SK-N-SH (cell line): ENCODE measurements at regions not wholly inside any gene's neighbourhood (a gene's known extent, or its start where the extent isn't known, plus 50 kb on each side); places are given as distances from the start of the nearest gene placed in this dataset.

ENCODE experiments used
- CTCF ChIA-PET: fragments of 300-600, 350-600 bp; formaldehyde crosslinking; extraction: SDS; loops from one replicate; lab custom pipeline; 2021; lab: Yijun Ruan, JAX
- POLR2A ChIA-PET: fragments of 350-600 bp; sonication (Branson Sonifier 250); formaldehyde crosslinking; extraction: SDS; loops from one replicate; lab custom pipeline; 2020; ENCODE audit warnings: antibody characterized with exemption, inconsistent platforms; lab: Yijun Ruan, JAX
- DNase-seq: peaks from one replicate; pipeline ENCODE4 v3.0.0; 2012
- H2AFZ ChIP-seq: fragments of 200-600 bp; sonication (generic); 2 replicates; pipeline ENCODE4 v1.8.1; 2016; ENCODE audit warnings: antibody characterized with exemption, mild to moderate bottlenecking, low read depth
- H3F3A ChIP-seq: fragments of 200-600 bp; sonication (generic); replicated peaks from 2 replicates; pipeline ENCODE3; 2016; ENCODE audit warnings: antibody characterized with exemption, mild to moderate bottlenecking; ENCODE audit not compliant: insufficient read depth
- H3K27ac ChIP-seq, 2 experiments: fragments of 200-500 bp in 1 of 2; fragments of 200-600 bp in 1 of 2; sonication (Bioruptor generic) in 1 of 2; sonication (generic), shearing (Covaris generic) in 1 of 2; 2 replicates each; pipeline versions ENCODE4 v1.5.1 to v1.6.1; 2014 to 2016; ENCODE audit warnings: low read depth in 2 of 2, inconsistent platforms in 1 of 2, low read length in 1 of 2, mild to moderate bottlenecking in 1 of 2, mixed read lengths in 1 of 2
- H3K27me3 ChIP-seq: fragments of 200-600 bp; sonication (generic), shearing (Covaris generic); 2 replicates; pipeline ENCODE4 v1.6.1; 2016; ENCODE audit warnings: mixed run types; ENCODE audit not compliant: insufficient read depth
- H3K36me3 ChIP-seq, 2 experiments: fragments of 200-500 bp in 1 of 2; fragments of 200-600 bp in 1 of 2; sonication (Bioruptor generic) in 1 of 2; sonication (generic) in 1 of 2; replicated peaks in 1 of 2; 2 replicates each; pipeline versions ENCODE3 to v1.5.1; 2014 to 2016; ENCODE audit warnings: low read length in 1 of 2, mild to moderate bottlenecking in 1 of 2; ENCODE audit not compliant: insufficient read depth in 2 of 2, control insufficient read depth in 1 of 2
- H3K4me1 ChIP-seq, 2 experiments: fragments of 200-500 bp in 1 of 2; fragments of 200-600 bp in 1 of 2; sonication (Bioruptor generic) in 1 of 2; sonication (generic), shearing (Covaris generic) in 1 of 2; 2 replicates each; pipeline versions ENCODE4 v1.5.1 to v1.6.1; 2014 to 2016; ENCODE audit warnings: low read depth in 1 of 2, low read length in 1 of 2, mixed run types in 1 of 2; ENCODE audit not compliant: insufficient read depth in 2 of 2, control insufficient read depth in 1 of 2
- H3K4me2 ChIP-seq: fragments of 200-600 bp; sonication (generic), shearing (Covaris generic); 2 replicates; pipeline ENCODE4 v1.6.1; 2017; ENCODE audit warnings: mixed run types
- H3K4me3 ChIP-seq, 2 experiments: fragments of 200-500 bp in 1 of 2; fragments of 200-600 bp in 1 of 2; sonication (Bioruptor generic) in 1 of 2; sonication (generic), shearing (Covaris generic) in 1 of 2; 2 replicates each; pipeline versions ENCODE4 v1.5.1 to v1.8.1; 2014 to 2016; ENCODE audit warnings: low read depth in 2 of 2, inconsistent platforms in 1 of 2, low read length in 1 of 2, mild to moderate bottlenecking in 1 of 2, mixed read lengths in 1 of 2, moderate library complexity in 1 of 2
- H3K79me2 ChIP-seq: fragments of 200-600 bp; sonication (generic); 2 replicates; pipeline ENCODE4 v1.8.1; 2017; ENCODE audit warnings: mild to moderate bottlenecking; ENCODE audit not compliant: insufficient read depth
- H3K9ac ChIP-seq: fragments of 200-600 bp; sonication (generic); 2 replicates; pipeline ENCODE4 v1.6.1; 2017; ENCODE audit warnings: mixed run types
- H3K9me2 ChIP-seq: fragments of 200-600 bp; sonication (generic); 2 replicates; pipeline ENCODE4 v1.6.1; 2017; ENCODE audit warnings: mixed run types
- H3K9me3 ChIP-seq: fragments of 200-600 bp; sonication (generic); 2 replicates; pipeline ENCODE4 v1.6.1; 2017; ENCODE audit warnings: mixed run types, mild to moderate bottlenecking, moderate library complexity
- H4K20me1 ChIP-seq: fragments of 200-600 bp; sonication (generic); 2 replicates; pipeline ENCODE4 v1.6.1; 2017; ENCODE audit warnings: mild to moderate bottlenecking, mixed run types; ENCODE audit not compliant: insufficient read depth
- CHD2 ChIP-seq: fragments of 150-350 bp; IDR thresholded peaks from 2 replicates; pipeline ENCODE4 v1.6.1; 2018; ENCODE audit warnings: low read length; ENCODE audit not compliant: partially characterized antibody
- ELF1 ChIP-seq: IDR thresholded peaks from 2 replicates; pipeline ENCODE4 v1.4.0; 2012
- EZH2phosphoT487 ChIP-seq: fragments of 200-600 bp; sonication (generic); IDR thresholded peaks from 2 replicates; pipeline ENCODE4 v1.6.1; 2017; ENCODE audit warnings: low read depth, mixed run types, mild to moderate bottlenecking, antibody characterized with exemption, moderate library complexity, borderline replicate concordance
- FOSL2 ChIP-seq: IDR thresholded peaks from 2 replicates; pipeline ENCODE4 v1.4.0; 2012; ENCODE audit warnings: low read depth, mild to moderate bottlenecking, moderate library complexity, borderline replicate concordance
- FOXJ3 ChIP-seq: sonication (generic); formaldehyde crosslinking; IDR thresholded peaks from 2 replicates; pipeline ENCODE4 v1.5.1; 2020; ENCODE audit warnings: mild to moderate bottlenecking, missing genetic modification reagents
- GABPA ChIP-seq: IDR thresholded peaks from 2 replicates; pipeline ENCODE4 v1.4.0; 2012; ENCODE audit warnings: low read depth, mild to moderate bottlenecking
- MEF2A ChIP-seq: IDR thresholded peaks from 2 replicates; pipeline ENCODE4 v1.4.0; 2012; ENCODE audit warnings: low read depth, borderline replicate concordance
- NRF1 ChIP-seq: IDR thresholded peaks from 2 replicates; pipeline ENCODE4 v1.6.1; 2012; ENCODE audit warnings: low read depth, mild to moderate bottlenecking, low read length
- RAD21 ChIP-seq: IDR thresholded peaks from 2 replicates; pipeline ENCODE4 v1.6.1; 2012; ENCODE audit warnings: mild to moderate bottlenecking, low read length
- RFX5 ChIP-seq: IDR thresholded peaks from 2 replicates; pipeline ENCODE4 v1.6.1; 2012; ENCODE audit warnings: mild to moderate bottlenecking, improper control_type of control experiment, low read length
- RXRA ChIP-seq: IDR thresholded peaks from 2 replicates; pipeline ENCODE4 v1.4.0; 2012; ENCODE audit warnings: low read depth, mild to moderate bottlenecking, borderline replicate concordance
- SIN3A ChIP-seq: IDR thresholded peaks from 2 replicates; pipeline ENCODE4 v1.6.1; 2012; ENCODE audit warnings: low read depth, mild to moderate bottlenecking, low read length, moderate library complexity, borderline replicate concordance
- TAF1 ChIP-seq: IDR thresholded peaks from 2 replicates; pipeline ENCODE4 v1.6.1; 2012; ENCODE audit warnings: low read depth, mild to moderate bottlenecking, low read length, moderate library complexity, borderline replicate concordance
- TCF12 ChIP-seq: IDR thresholded peaks from 2 replicates; pipeline ENCODE4 v1.4.0; 2012
- YY1 ChIP-seq: IDR thresholded peaks from 2 replicates; pipeline ENCODE4 v1.4.0; 2012; ENCODE audit warnings: low read depth, mild to moderate bottlenecking
- WGBS: methylation state at CpG from one replicate; pipeline ENCODE4 v1.1.6; 2017; ENCODE audit warnings: low lambda C conversion rate; 5-methylcytosine and 5-hydroxymethylcytosine counted together
- TF ChIP-seq, protein P1 (sequence below): IDR thresholded peaks from 2 replicates; pipeline ENCODE4 v1.4.0; 2012; ENCODE audit warnings: low read depth
- TF ChIP-seq, protein P2 (sequence below): fragments of 150-350 bp; IDR thresholded peaks from 2 replicates; pipeline ENCODE4 v1.6.1; 2016; ENCODE audit warnings: mild to moderate bottlenecking, low read depth, low read length
- TF ChIP-seq, protein P3 (sequence below): IDR thresholded peaks from 2 replicates; pipeline ENCODE4; 2012
- TF ChIP-seq, protein P4 (sequence below): IDR thresholded peaks from 2 replicates; pipeline ENCODE4 v1.6.1; 2012; ENCODE audit warnings: mild to moderate bottlenecking, low read depth, low read length, moderate library complexity
- TF ChIP-seq, protein P5 (sequence below): IDR thresholded peaks from 2 replicates; pipeline ENCODE4 v1.4.0; 2012; ENCODE audit warnings: low read depth, borderline replicate concordance

DNA sequence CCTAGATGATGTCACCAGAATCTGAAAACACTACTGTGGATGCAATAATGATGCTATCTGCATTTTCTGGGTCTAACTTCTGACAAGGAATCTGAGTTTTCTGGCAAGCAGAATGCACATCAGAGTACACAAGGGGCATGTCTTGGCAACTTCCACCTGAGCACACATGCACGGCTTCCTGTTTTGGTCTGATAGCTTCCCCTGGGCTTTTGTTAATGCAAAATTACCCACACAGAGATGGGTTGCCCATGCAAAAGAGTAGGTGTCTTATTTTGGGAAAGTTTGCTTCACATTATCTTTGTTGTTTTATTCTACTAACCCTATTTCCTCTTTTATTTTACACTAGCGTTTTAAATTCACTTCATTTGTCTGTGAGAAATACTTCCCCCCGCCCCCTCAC is 74.2 kb upstream of the SATB1 start:
- WGBS, result 84% methylated on average over 3 of the region's 3 CpGs
- Histone ChIP-seq H3K36me3 (no peaks in the 10 kb centered on the region), H3K27ac (no peak overlapping the region), H3K4me2 (no peak overlapping the region), H3K9me2 (no peaks in the 10 kb centered on the region), H3K27me3 (no peaks in the 10 kb centered on the region), H3K4me3 (no peak overlapping the region), H3F3A (no peaks in the 10 kb centered on the region), H3K9ac (no peak overlapping the region), H3K4me1 (no peaks in the 10 kb centered on the region), H4K20me1 (no peaks in the 10 kb centered on the region), H3K79me2 (no peaks in the 10 kb centered on the region), H3K9me3 (no peaks in the 10 kb centered on the region)
- CTCF ChIA-PET, result no interaction called here
- no peak for DNase-seq
- POLR2A ChIA-PET, result no interaction called here
- TF ChIP-seq ELF1 (no peak), FOXJ3 (CRISPR knock-in tag) (no peak), FOSL2 (no peak), RFX5 (no peak), NRF1 (no peak)
- TF ChIP-seq, protein P1, sequence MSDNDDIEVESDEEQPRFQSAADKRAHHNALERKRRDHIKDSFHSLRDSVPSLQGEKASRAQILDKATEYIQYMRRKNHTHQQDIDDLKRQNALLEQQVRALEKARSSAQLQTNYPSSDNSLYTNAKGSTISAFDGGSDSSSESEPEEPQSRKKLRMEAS, result no peak
- TF ChIP-seq, protein P2, sequence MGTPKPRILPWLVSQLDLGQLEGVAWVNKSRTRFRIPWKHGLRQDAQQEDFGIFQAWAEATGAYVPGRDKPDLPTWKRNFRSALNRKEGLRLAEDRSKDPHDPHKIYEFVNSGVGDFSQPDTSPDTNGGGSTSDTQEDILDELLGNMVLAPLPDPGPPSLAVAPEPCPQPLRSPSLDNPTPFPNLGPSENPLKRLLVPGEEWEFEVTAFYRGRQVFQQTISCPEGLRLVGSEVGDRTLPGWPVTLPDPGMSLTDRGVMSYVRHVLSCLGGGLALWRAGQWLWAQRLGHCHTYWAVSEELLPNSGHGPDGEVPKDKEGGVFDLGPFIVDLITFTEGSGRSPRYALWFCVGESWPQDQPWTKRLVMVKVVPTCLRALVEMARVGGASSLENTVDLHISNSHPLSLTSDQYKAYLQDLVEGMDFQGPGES, result no peak
- TF ChIP-seq, protein P3, sequence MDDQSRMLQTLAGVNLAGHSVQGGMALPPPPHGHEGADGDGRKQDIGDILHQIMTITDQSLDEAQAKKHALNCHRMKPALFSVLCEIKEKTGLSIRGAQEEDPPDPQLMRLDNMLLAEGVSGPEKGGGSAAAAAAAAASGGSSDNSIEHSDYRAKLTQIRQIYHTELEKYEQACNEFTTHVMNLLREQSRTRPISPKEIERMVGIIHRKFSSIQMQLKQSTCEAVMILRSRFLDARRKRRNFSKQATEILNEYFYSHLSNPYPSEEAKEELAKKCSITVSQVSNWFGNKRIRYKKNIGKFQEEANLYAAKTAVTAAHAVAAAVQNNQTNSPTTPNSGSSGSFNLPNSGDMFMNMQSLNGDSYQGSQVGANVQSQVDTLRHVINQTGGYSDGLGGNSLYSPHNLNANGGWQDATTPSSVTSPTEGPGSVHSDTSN, result no peak
- TF ChIP-seq, protein P4, sequence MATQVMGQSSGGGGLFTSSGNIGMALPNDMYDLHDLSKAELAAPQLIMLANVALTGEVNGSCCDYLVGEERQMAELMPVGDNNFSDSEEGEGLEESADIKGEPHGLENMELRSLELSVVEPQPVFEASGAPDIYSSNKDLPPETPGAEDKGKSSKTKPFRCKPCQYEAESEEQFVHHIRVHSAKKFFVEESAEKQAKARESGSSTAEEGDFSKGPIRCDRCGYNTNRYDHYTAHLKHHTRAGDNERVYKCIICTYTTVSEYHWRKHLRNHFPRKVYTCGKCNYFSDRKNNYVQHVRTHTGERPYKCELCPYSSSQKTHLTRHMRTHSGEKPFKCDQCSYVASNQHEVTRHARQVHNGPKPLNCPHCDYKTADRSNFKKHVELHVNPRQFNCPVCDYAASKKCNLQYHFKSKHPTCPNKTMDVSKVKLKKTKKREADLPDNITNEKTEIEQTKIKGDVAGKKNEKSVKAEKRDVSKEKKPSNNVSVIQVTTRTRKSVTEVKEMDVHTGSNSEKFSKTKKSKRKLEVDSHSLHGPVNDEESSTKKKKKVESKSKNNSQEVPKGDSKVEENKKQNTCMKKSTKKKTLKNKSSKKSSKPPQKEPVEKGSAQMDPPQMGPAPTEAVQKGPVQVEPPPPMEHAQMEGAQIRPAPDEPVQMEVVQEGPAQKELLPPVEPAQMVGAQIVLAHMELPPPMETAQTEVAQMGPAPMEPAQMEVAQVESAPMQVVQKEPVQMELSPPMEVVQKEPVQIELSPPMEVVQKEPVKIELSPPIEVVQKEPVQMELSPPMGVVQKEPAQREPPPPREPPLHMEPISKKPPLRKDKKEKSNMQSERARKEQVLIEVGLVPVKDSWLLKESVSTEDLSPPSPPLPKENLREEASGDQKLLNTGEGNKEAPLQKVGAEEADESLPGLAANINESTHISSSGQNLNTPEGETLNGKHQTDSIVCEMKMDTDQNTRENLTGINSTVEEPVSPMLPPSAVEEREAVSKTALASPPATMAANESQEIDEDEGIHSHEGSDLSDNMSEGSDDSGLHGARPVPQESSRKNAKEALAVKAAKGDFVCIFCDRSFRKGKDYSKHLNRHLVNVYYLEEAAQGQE, result no peak
- TF ChIP-seq, all 33 proteins: peak for 0
- H2AFZ ChIP-seq, result no peak overlapping the region

DNA sequence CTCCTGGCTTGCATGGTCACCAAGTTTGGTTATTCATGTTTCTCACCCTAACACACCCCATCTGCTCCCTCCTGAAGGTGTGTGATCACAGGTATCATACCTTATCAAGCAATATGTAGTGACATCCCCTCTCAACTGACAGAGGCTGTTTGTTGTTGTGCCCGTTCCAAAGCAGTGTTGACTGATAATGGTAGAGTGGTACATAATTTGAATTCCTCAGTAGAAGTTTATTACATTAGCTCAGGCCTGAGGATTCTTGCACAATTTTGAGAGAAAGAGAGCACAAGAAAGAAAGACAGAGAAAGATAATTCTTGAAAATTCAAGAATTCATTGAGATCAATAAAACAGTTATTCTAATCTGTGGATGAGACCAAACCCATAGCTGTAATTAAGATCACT is 69.1 kb upstream of the SATB1 start:
- Histone ChIP-seq H3K27ac (no peak overlapping the region), H3K9me2 (no peaks in the 10 kb centered on the region), H3K79me2 (no peaks in the 10 kb centered on the region), H2AFZ (no peak overlapping the region), H3K4me1 (no peaks in the 10 kb centered on the region), H3K27me3 (no peaks in the 10 kb centered on the region), H3K4me3 (no peak overlapping the region), H4K20me1 (no peaks in the 10 kb centered on the region), H3F3A (no peaks in the 10 kb centered on the region), H3K9ac (no peak overlapping the region), H3K4me2 (no peak overlapping the region), H3K9me3 (no peaks in the 10 kb centered on the region), H3K36me3 (no peaks in the 10 kb centered on the region)
- ChIA-PET POLR2A (no interaction called here), CTCF (no interaction called here)
- 52% methylated on average over 1 of the region's 1 CpG for WGBS
- no peak for DNase-seq
- TF ChIP-seq ELF1 (no peak), CHD2 (no peak), GABPA (no peak), MEF2A (no peak), TCF12 (no peak), YY1 (no peak), FOSL2 (no peak), TAF1 (no peak), NRF1 (no peak), SIN3A (no peak), RXRA (no peak), RAD21 (no peak), EZH2phosphoT487 (no peak)
- TF ChIP-seq, protein P5, sequence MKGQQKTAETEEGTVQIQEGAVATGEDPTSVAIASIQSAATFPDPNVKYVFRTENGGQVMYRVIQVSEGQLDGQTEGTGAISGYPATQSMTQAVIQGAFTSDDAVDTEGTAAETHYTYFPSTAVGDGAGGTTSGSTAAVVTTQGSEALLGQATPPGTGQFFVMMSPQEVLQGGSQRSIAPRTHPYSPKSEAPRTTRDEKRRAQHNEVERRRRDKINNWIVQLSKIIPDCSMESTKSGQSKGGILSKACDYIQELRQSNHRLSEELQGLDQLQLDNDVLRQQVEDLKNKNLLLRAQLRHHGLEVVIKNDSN, result no peak
- TF ChIP-seq, protein P3, result no peak
